WTC11 (cell line): ENCODE measurements at regions not wholly inside any gene's neighbourhood (a gene's known extent, or its start where the extent isn't known, plus 50 kb on each side); places are given as distances from the start of the nearest gene placed in this dataset.

Experiments used
- CDX4 ChIP-seq: fragments of 250-450 bp; sonication (Bioruptor Pico); IDR thresholded peaks from 2 replicates; pipeline ENCODE4 v1.9.0; 2021; ENCODE audit warnings: moderate library complexity, mild to moderate bottlenecking, inconsistent platforms, borderline replicate concordance
- CTCF ChIP-seq: fragments of 200-600 bp; IDR thresholded peaks from 2 replicates; pipeline ENCODE4 v1.8.0; 2022; ENCODE audit warnings: antibody characterized with exemption
- KAT7 ChIP-seq: sonication (generic); formaldehyde crosslinking; IDR thresholded peaks from 2 replicates; pipeline ENCODE4 v1.8.1; 2023; ENCODE audit warnings: missing genetic modification reagents, mild to moderate bottlenecking, borderline replicate concordance
- MAX ChIP-seq: sonication (generic); formaldehyde crosslinking; IDR thresholded peaks from 2 replicates; pipeline ENCODE4 v1.8.0; 2022; ENCODE audit warnings: mild to moderate bottlenecking, missing genetic modification reagents
- ZBTB21 ChIP-seq: sonication (generic); formaldehyde crosslinking; IDR thresholded peaks from 2 replicates; pipeline ENCODE4 v1.8.1; 2023; ENCODE audit warnings: mild to moderate bottlenecking, missing genetic modification reagents, borderline replicate concordance
- ZNF512 ChIP-seq: sonication (generic); formaldehyde crosslinking; IDR thresholded peaks from 2 replicates; pipeline ENCODE4 v1.8.1; 2022; ENCODE audit warnings: missing genetic modification reagents, borderline replicate concordance

- TF ChIP-seq CTCF (no peak), CDX4 (CRISPR knock-in tag) (no peak), KAT7 (CRISPR knock-in tag) (no peak), ZNF512 (no peak), MAX (CRISPR knock-in tag) (no peak), ZBTB21 (CRISPR knock-in tag) (no peak)
Measured at GRCh38 chr18:42623935-42624334, 491.6 kb downstream of the RIT2 start.
